SK-N-SH (cell line): ENCODE measurements at regions not wholly inside any gene's neighbourhood (a gene's known extent, or its start where the extent isn't known, plus 50 kb on each side); places are given as distances from the start of the nearest gene placed in this dataset.

Experiments
- CTCF ChIP-seq: fragments of 200-600 bp; sonication (generic); IDR thresholded peaks from 2 replicates; pipeline ENCODE4 v1.6.1; 2017; ENCODE audit warnings: antibody characterized with exemption, mild to moderate bottlenecking, moderate library complexity
- GATA2 ChIP-seq: sonication (generic); formaldehyde crosslinking; IDR thresholded peaks from 2 replicates; pipeline ENCODE4 v1.5.0; 2020; ENCODE audit warnings: mild to moderate bottlenecking, missing genetic modification reagents
- MAX ChIP-seq: IDR thresholded peaks from 2 replicates; pipeline ENCODE4 v1.4.0; 2012; ENCODE audit warnings: low read depth
- PBX3 ChIP-seq: IDR thresholded peaks from 2 replicates; pipeline ENCODE4; 2012
- TCF12 ChIP-seq: IDR thresholded peaks from 2 replicates; pipeline ENCODE4 v1.4.0; 2012

- TF ChIP-seq CTCF (no peak), PBX3 (no peak), MAX (no peak), TCF12 (no peak), GATA2 (CRISPR knock-in tag) (no peak)
Measured at GRCh38 chr5:116771466-116772151, 197.0 kb upstream of the SEMA6A start.
